ENCODE measurements at regions not wholly inside any gene's neighbourhood (a gene's known extent, or its start where the extent isn't known, plus 50 kb on each side); places are given as distances from the start of the nearest gene placed in this dataset.
"Not testable (repeated sequence)": the region's sequence is repeated elsewhere in the genome, so short reads cannot be mapped to it uniquely, and the experiment has no call there.

GRCh38 chr5:6321078-6321477 lies 57.3 kb downstream of the MED10 start:
- DNase-seq (ENCODE audit: low read depth) = no peak

DNA sequence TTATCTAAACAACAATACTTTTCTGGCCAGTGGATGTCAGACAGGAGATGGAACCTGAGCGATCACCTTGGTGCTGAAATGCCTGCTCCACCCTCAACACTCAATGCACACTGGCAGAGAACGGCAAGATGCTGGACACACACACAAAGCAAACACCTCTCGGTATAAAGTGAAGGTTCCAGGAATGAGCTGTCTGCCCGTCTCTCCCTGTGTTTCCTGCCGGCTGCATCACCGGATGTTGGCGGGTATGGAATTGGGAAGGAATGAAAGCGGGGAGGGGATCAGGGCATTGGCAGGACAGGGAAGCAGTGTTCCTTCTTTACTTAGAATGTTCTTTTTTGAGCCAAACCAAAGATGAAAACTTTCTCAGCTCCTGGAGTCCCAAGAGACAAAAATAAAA lies 59.2 kb downstream of the MED10 start:
- DNase-seq (ENCODE audit: low read depth) = no peak

- no peak for DNase-seq (ENCODE audit: low read depth)
Measured at GRCh38 chr5:6317116-6317798, 61.1 kb downstream of the MED10 start.

DNA sequence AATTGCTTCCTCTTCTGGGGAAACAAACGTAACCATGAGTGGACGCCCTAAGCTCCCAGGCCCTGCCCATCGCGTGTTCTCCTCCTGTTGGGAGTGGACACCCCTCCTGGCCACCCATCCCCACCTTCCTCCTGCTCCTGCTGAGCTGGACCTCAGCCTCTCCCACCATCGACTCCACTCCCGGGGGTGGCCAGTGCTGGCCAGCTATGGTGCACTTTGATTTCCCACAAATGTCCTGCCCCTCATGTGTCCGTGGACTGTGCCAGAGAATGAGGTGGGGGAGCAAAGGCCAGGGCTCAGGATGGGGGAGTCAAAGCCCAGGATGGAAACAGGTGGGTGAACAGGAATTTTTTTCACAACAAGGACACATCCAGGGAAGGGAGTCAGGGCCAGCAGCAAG lies 62.8 kb downstream of the MED10 start:
- DNase-seq (ENCODE audit: low read depth) = no peak

DNA sequence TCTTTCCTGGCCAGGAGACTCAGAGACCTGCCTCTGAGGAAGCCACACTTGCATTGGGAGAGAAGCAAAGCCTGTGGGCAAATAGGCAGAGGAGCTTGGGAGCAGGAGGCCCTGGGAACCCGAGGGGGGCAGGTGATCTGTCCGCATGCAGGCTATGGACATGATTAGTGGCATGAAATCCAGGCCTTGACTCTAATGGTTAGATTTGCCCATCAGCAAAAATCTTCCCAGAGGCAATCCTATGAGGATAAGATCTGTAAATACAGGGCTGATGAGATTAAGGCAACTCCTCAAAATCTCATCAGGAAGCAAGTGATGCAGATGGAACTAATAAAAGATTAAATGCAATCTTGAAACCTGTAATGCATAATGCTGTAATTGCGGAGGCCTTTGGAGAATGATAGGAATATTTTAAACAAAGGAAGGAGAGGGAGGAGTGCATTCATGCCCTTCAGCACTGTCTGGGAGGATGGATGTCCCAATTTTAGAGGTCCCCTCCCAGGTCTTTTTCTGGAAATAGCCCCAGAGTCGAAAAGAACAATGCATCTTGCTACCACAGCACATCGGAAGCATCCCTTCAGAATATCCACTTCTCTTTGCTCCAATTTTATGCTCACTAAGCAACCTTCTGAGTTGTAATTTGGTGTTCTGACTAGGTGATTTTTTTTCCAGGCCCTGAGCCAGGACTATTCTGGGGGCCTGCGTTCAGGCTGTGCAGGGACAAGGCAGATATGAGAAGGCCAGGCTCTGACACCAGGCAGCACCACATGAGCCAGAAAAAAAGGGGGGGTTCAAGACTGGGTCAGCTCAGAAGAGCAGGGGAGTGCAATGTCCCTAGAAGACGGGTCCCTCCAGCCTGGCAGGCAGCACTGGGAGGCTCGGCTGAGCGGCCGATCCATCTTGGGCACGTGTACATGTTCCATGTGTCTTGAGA lies 66.5 kb downstream of the MED10 start:
- DNase-seq (ENCODE audit: low read depth) = no peak

DNA sequence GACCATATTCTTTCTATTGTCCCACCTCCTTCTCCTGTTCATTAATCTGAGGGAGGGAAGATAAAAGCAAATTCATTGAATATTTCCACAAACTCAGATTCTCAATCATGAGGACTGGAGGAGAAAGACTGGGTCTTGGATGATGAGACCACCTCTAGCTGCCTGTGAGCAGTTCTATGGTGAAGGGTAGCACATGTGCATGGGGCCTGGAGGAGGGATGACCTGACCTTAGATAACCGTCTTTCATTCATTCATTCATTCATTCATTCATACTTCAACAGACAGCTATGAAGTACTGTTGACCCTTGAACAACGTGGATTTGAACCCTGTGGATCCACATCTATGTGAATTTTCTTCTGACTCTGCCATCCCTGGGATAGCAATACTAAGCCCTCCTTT lies 68.4 kb downstream of the MED10 start:
- no peak for DNase-seq (ENCODE audit: low read depth)

GRCh38 chr5:6308683-6309082 lies 69.7 kb downstream of the MED10 start:
- DNase-seq (ENCODE audit: low read depth) = no peak

DNA sequence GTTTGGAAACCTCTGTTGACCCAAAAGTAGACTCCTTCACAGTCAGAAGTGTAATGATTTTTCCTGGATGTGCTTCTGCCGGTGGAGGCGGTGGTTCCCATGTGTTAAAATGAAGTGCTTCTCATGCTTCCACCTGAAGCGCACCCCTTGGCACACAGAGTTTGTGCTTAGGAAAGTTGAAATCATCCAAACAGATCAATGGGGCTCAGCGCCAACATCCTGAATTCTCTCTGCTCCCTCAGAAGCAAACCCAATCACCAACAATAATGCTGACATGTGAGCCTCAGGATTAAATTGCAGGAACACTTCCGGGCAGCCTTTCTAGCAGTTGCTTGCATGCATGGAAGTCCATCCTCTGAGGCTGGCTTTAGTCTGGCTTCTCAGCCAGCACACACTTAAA lies 71.0 kb downstream of the MED10 start:
- no peak for DNase-seq (ENCODE audit: low read depth)

DNA sequence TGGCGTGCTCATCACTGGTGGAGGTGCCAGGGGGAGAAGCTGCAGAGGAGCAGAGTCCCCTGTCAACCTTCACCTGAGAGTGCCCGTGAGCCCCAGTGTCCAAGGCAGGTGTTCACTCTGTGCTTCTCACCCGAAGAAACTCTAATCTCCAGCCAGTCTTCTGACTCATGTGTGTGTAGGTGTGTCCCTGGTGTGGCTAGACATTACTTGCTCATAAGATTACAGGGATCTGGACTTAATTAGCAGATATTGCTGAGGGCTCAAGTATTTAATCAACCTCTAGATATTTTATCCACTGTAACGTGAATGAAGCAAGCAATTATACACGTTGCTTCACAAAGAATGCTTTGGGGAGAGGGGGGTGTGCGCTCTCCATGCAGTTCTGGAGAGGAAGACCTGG lies 72.5 kb downstream of the MED10 start:
- no peak for DNase-seq (ENCODE audit: low read depth)

- no peak for DNase-seq (ENCODE audit: low read depth)
Measured at GRCh38 chr5:6302684-6303083, 75.7 kb downstream of the MED10 start.

GRCh38 chr5:6302075-6302474 lies 76.3 kb downstream of the MED10 start:
- DNase-seq (ENCODE audit: low read depth) = no peak

- DNase-seq (ENCODE audit: low read depth) = no peak
Measured at GRCh38 chr5:6296524-6296923, 81.8 kb downstream of the MED10 start.

DNA sequence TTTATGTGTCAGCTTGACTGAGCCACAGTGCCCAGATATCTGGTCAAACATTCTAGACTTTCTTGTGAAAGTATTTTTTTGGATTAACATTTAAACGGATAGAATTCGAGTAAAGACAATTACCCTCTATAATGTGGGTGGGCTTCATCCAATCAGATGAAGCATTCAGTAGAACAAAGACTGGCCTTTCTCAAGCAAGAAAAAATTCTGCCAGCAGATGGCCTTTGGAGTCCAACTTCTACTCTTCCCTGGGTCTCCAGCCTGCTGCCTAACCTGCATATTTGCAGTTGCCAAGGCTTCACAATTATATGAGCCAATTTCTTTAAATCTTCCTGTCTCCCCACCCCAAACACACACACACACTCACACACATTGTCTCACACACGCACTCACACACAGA lies 86.4 kb downstream of the MED10 start:
- DNase-seq (ENCODE audit: low read depth) = no peak

DNA sequence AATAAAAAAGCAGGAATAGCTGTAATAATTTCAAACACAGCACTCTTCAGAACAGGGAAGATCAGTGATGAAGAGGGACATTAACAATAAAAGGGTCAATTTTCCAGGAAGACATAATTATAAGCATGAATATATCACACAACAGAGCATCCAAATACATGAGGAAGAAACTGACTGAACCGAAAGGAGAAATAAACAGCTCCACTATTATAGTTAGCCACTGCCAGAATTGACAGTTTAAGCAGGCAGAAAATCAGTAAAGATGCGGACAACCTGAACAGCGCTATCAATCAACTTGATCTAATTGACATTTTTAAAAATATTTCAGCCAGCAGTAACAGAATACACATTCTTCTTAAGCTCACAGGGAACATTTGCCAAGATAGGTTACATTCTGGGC lies 89.1 kb downstream of the MED10 start:
- no peak for DNase-seq (ENCODE audit: low read depth)

- DNase-seq (ENCODE audit: low read depth) = no peak
Measured at GRCh38 chr5:6287176-6287575, 91.2 kb downstream of the MED10 start.

- DNase-seq (ENCODE audit: low read depth) = no peak
Measured at GRCh38 chr5:6286404-6286803, 91.9 kb downstream of the MED10 start.

DNA sequence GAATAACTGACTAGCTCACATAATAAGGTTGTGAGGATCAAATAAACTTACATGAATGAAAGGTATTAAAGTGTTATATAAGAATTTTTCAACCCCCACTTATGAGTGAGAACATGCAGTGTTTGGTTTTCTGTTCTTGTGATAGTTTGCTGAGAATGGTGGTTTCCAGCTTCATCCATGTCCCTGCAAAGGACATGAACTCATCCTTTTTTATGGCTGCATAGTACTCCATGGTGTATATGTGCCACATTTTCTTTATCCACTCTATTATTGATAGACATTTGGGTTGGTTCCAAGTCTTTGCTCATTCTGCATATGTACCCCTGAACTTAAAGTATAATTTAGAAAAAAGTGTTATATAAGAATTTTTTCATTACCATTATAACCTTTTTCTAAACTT lies 93.9 kb downstream of the MED10 start:
- not testable (repeated sequence) for DNase-seq (ENCODE audit: low read depth)

GRCh38 chr5:6282352-6282751 lies 96.0 kb downstream of the MED10 start:
- no peak for DNase-seq (ENCODE audit: low read depth)

DNA sequence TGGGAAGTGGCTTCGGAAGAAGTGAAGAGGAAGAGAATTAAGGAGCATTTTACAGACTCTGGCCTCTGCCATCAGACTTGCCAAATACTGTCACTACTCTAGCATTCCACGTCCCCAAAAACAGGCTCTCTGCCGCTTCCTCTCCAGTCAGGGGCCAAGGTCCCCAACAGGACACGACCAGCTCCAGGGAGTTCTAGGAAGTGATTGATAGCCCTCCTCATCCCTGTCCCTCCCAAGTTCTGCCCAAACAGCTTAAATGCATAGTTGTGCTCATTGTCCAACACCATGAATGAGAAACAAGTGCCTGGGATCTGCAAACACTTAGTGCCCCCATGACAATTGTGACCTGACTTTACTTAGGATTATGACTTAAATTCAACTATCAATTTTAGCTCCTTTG lies 96.5 kb downstream of the MED10 start:
- DNase-seq (ENCODE audit: low read depth) = no peak

GRCh38 chr5:6280425-6281100 lies 97.8 kb downstream of the MED10 start:
- DNase-seq (ENCODE audit: low read depth) = no peak

GRCh38 chr5:6279607-6280006 lies 98.7 kb downstream of the MED10 start:
- no peak for DNase-seq (ENCODE audit: low read depth)

DNA sequence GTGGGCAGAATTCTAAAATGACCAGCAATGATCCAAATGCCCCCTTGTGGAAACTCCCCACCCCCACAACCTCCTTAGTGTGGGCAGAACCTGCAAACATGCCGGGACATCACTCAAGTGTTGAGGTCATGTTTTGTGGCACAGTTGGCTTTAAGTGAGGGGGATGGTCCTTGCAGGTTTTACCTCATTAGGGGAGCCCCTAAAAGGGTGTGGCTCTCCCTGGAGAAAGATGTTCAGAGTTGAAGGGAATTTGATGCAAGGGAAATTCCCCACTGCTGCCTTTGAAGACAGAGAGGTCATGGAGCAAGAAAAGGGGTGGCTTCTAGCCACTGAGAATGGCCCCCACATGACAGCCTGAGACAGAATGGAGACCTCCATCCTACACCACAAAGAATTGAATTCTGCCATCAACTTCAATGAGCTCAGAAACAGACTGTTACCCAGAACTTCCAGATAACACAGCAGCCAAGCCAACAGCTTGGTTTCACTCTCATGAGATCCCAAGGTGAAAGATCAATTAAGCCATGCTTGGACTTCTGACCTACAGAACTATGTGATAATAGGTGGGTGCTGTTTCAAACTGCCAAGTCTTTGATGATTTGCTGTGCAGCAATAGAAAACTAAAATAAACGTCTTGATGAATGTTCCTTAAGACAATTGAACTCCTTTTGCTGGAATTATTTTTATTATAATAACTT lies 103.4 kb downstream of the MED10 start:
- DNase-seq (ENCODE audit: low read depth) = no peak
